Upper lobe of left lung (tissue), 4 donors: ENCODE measurements at regions not wholly inside any gene's neighbourhood (a gene's known extent, or its start where the extent isn't known, plus 50 kb on each side); places are given as distances from the start of the nearest gene placed in this dataset.

ENCODE experiments used
- POLR2A ChIP-seq, 4 donors: fragments of 450-650 bp; IDR thresholded peaks; one replicate each; pipeline ENCODE4 v1.5.1; 2016 to 2017; ENCODE audit warnings: antibody characterized with exemption in 4 of 4, mild to moderate bottlenecking in 2 of 4
- POLR2AphosphoS5 ChIP-seq, 2 donors: sonication (generic); formaldehyde crosslinking; IDR thresholded peaks; one replicate each; pipeline ENCODE4 v1.5.1; 2017; ENCODE audit warnings: antibody characterized with exemption in 2 of 2
- TF ChIP-seq, protein P1 (sequence below), 6 experiments: fragments of 450-650 bp in 4 of 6; fragments of 200-600 bp in 2 of 6; sonication (generic) in 2 of 6; IDR thresholded peaks; one replicate each; pipeline ENCODE4 v1.5.1; 2016 to 2019; ENCODE audit warnings: antibody characterized with exemption in 6 of 6

DNA sequence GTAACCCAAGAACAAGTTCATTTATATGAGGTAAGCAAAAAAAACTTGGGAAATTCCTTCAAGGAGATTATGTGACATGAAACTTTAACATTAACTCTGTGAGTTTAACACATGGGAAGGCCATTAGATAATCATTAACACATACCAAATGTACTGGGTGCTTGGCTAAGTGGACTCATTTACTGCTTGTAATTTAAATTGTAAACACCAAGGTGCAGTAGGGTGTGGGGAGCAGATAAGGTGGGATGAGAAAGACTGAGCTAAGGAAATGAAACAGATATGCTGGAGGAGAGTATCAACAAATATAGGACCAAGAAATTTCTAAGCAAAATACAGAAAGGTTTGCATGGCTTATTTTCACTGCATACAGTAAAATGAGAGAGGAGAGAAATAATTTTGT lies 2384.8 kb upstream of the ACO1 start:
- TF ChIP-seq, protein P1, sequence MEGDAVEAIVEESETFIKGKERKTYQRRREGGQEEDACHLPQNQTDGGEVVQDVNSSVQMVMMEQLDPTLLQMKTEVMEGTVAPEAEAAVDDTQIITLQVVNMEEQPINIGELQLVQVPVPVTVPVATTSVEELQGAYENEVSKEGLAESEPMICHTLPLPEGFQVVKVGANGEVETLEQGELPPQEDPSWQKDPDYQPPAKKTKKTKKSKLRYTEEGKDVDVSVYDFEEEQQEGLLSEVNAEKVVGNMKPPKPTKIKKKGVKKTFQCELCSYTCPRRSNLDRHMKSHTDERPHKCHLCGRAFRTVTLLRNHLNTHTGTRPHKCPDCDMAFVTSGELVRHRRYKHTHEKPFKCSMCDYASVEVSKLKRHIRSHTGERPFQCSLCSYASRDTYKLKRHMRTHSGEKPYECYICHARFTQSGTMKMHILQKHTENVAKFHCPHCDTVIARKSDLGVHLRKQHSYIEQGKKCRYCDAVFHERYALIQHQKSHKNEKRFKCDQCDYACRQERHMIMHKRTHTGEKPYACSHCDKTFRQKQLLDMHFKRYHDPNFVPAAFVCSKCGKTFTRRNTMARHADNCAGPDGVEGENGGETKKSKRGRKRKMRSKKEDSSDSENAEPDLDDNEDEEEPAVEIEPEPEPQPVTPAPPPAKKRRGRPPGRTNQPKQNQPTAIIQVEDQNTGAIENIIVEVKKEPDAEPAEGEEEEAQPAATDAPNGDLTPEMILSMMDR (IDR thresholded peaks at IDR 0.05): no peak
- TF ChIP-seq POLR2A (IDR thresholded peaks at IDR 0.05) (no peak), POLR2AphosphoS5 (IDR thresholded peaks at IDR 0.05) (no peak)
